ENCODE measurements at regions not wholly inside any gene's neighbourhood (a gene's known extent, or its start where the extent isn't known, plus 50 kb on each side); places are given as distances from the start of the nearest gene placed in this dataset.

DNA sequence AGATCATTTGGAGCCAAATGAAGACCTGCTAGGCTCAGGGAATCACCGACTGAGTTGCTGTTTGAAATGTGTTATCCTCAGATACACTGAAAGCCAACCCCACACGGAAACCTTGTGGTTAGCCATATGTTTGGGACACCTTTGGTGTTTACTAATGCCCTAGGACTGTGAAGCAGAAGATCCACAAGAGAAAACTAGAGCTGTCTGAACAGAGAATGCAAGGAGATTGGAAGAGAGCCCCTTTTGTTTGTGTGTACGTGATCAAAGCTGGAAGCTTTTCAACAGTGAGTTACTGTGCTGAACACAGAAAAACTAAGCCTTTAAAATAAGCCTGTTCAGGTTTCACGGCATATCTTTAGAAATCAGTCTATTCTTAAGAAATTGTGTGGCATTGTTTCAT is 908.2 kb upstream of the ADGRL2 start (continued):
- TF ChIP-seq, protein P1, sequence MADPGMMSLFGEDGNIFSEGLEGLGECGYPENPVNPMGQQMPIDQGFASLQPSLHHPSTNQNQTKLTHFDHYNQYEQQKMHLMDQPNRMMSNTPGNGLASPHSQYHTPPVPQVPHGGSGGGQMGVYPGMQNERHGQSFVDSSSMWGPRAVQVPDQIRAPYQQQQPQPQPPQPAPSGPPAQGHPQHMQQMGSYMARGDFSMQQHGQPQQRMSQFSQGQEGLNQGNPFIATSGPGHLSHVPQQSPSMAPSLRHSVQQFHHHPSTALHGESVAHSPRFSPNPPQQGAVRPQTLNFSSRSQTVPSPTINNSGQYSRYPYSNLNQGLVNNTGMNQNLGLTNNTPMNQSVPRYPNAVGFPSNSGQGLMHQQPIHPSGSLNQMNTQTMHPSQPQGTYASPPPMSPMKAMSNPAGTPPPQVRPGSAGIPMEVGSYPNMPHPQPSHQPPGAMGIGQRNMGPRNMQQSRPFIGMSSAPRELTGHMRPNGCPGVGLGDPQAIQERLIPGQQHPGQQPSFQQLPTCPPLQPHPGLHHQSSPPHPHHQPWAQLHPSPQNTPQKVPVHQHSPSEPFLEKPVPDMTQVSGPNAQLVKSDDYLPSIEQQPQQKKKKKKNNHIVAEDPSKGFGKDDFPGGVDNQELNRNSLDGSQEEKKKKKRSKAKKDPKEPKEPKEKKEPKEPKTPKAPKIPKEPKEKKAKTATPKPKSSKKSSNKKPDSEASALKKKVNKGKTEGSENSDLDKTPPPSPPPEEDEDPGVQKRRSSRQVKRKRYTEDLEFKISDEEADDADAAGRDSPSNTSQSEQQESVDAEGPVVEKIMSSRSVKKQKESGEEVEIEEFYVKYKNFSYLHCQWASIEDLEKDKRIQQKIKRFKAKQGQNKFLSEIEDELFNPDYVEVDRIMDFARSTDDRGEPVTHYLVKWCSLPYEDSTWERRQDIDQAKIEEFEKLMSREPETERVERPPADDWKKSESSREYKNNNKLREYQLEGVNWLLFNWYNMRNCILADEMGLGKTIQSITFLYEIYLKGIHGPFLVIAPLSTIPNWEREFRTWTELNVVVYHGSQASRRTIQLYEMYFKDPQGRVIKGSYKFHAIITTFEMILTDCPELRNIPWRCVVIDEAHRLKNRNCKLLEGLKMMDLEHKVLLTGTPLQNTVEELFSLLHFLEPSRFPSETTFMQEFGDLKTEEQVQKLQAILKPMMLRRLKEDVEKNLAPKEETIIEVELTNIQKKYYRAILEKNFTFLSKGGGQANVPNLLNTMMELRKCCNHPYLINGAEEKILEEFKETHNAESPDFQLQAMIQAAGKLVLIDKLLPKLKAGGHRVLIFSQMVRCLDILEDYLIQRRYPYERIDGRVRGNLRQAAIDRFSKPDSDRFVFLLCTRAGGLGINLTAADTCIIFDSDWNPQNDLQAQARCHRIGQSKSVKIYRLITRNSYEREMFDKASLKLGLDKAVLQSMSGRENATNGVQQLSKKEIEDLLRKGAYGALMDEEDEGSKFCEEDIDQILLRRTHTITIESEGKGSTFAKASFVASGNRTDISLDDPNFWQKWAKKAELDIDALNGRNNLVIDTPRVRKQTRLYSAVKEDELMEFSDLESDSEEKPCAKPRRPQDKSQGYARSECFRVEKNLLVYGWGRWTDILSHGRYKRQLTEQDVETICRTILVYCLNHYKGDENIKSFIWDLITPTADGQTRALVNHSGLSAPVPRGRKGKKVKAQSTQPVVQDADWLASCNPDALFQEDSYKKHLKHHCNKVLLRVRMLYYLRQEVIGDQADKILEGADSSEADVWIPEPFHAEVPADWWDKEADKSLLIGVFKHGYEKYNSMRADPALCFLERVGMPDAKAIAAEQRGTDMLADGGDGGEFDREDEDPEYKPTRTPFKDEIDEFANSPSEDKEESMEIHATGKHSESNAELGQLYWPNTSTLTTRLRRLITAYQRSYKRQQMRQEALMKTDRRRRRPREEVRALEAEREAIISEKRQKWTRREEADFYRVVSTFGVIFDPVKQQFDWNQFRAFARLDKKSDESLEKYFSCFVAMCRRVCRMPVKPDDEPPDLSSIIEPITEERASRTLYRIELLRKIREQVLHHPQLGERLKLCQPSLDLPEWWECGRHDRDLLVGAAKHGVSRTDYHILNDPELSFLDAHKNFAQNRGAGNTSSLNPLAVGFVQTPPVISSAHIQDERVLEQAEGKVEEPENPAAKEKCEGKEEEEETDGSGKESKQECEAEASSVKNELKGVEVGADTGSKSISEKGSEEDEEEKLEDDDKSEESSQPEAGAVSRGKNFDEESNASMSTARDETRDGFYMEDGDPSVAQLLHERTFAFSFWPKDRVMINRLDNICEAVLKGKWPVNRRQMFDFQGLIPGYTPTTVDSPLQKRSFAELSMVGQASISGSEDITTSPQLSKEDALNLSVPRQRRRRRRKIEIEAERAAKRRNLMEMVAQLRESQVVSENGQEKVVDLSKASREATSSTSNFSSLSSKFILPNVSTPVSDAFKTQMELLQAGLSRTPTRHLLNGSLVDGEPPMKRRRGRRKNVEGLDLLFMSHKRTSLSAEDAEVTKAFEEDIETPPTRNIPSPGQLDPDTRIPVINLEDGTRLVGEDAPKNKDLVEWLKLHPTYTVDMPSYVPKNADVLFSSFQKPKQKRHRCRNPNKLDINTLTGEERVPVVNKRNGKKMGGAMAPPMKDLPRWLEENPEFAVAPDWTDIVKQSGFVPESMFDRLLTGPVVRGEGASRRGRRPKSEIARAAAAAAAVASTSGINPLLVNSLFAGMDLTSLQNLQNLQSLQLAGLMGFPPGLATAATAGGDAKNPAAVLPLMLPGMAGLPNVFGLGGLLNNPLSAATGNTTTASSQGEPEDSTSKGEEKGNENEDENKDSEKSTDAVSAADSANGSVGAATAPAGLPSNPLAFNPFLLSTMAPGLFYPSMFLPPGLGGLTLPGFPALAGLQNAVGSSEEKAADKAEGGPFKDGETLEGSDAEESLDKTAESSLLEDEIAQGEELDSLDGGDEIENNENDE (IDR thresholded peaks at IDR 0.05; ENCODE audit: insufficient replicate concordance, low read length) = no peak
- TF ChIP-seq, protein P2, sequence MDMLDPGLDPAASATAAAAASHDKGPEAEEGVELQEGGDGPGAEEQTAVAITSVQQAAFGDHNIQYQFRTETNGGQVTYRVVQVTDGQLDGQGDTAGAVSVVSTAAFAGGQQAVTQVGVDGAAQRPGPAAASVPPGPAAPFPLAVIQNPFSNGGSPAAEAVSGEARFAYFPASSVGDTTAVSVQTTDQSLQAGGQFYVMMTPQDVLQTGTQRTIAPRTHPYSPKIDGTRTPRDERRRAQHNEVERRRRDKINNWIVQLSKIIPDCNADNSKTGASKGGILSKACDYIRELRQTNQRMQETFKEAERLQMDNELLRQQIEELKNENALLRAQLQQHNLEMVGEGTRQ (IDR thresholded peaks at IDR 0.05; ENCODE audit: low read length) = no peak
- TF ChIP-seq JUN (IDR thresholded peaks at IDR 0.05; ENCODE audit: low read depth, low read length) = no peak
- TF ChIP-seq SRF (IDR thresholded peaks at IDR 0.05; ENCODE audit: low read depth, low read length) = no peak
- TF ChIP-seq EZH2 (IDR thresholded peaks at IDR 0.05; ENCODE audit: low read depth, low read length, severe bottlenecking) = no peak

Measured in H1 (cell line).